ENCODE measurements at regions not wholly inside any gene's neighbourhood (a gene's known extent, or its start where the extent isn't known, plus 50 kb on each side); places are given as distances from the start of the nearest gene placed in this dataset.

- Histone ChIP-seq H3K4me1 (ENCODE audit: control insufficient read depth in 4 of 4, insufficient read depth in 4 of 4, low read length in 3 of 4) (no peaks in the 10 kb centered on the region), H3K4me3 (ENCODE audit: low read depth in 1 of 3, low read length in 3 of 3) (no peak overlapping the region), H3K27me3 (ENCODE audit: control insufficient read depth in 4 of 4, insufficient read depth in 4 of 4, low read length in 3 of 4) (peaks cover 0 to 11% (median 0%) of the 10 kb centered on the region in 4 donors), H3K9ac (ENCODE audit: low read depth in 1 of 2, low read length in 2 of 2) (no peak overlapping the region), H3K9me3 (ENCODE audit: control insufficient read depth in 4 of 4, low read length in 3 of 4) (no peaks in the 10 kb centered on the region), H3K27ac (ENCODE audit: low read depth in 1 of 2, low read length in 2 of 2) (no peak overlapping the region), H3K36me3 (ENCODE audit: control insufficient read depth in 4 of 4, insufficient read depth in 3 of 4, low read depth in 1 of 4, low read length in 3 of 4) (no peaks in the 10 kb centered on the region)
- no peak for DNase-seq (ENCODE audit: low spot score)
- WGBS = 81% methylated on average over 4 of the region's 4 CpGs
- TF ChIP-seq ZBTB33 (IDR thresholded peaks at IDR 0.05) (no peak), CTCF (IDR thresholded peaks at IDR 0.05; ENCODE audit: low read depth, low read length, missing input control) (no peak), NR2F2 (IDR thresholded peaks at IDR 0.05) (no peak), YY1 (IDR thresholded peaks at IDR 0.05) (no peak), MAX (IDR thresholded peaks at IDR 0.05) (no peak), RAD21 (IDR thresholded peaks at IDR 0.05) (no peak), TAF1 (conservative IDR thresholded peaks at IDR 0.05) (no peak), HNF4A (conservative IDR thresholded peaks at IDR 0.05) (no peak)
Measured at GRCh38 chr21:38609580-38609979, 111.3 kb upstream of the ERG start.

- peaks cover 0 to 8% (median 0%) of the 10 kb centered on the region in 4 donors for H3K27me3 ChIP-seq (ENCODE audit: control insufficient read depth in 4 of 4, insufficient read depth in 4 of 4, low read length in 3 of 4)
- H3K27ac ChIP-seq (ENCODE audit: low read depth in 1 of 2, low read length in 2 of 2) = no peak overlapping the region
- H3K36me3 ChIP-seq (ENCODE audit: control insufficient read depth in 4 of 4, insufficient read depth in 3 of 4, low read depth in 1 of 4, low read length in 3 of 4) = no peaks in the 10 kb centered on the region
- H3K9me3 ChIP-seq (ENCODE audit: control insufficient read depth in 4 of 4, low read length in 3 of 4) = no peaks in the 10 kb centered on the region
- no peak overlapping the region for H3K9ac ChIP-seq (ENCODE audit: low read depth in 1 of 2, low read length in 2 of 2)
- no peak for DNase-seq (ENCODE audit: low spot score)
- TF ChIP-seq EGR1 (IDR thresholded peaks at IDR 0.05; ENCODE audit: low read depth in 2 of 2) (no peak), NR2F2 (IDR thresholded peaks at IDR 0.05) (no peak), RXRA (IDR thresholded peaks at IDR 0.05) (no peak), REST (IDR thresholded peaks at IDR 0.05) (no peak), JUND (IDR thresholded peaks at IDR 0.05) (no peak), ATF3 (IDR thresholded peaks at IDR 0.05) (no peak), SP1 (IDR thresholded peaks at IDR 0.05) (no peak), TAF1 (conservative IDR thresholded peaks at IDR 0.05) (no peak)
- H3K4me1 ChIP-seq (ENCODE audit: control insufficient read depth in 4 of 4, insufficient read depth in 4 of 4, low read length in 3 of 4) = no peaks in the 10 kb centered on the region
- no peak overlapping the region for H3K4me3 ChIP-seq (ENCODE audit: low read depth in 1 of 3, low read length in 3 of 3)
- WGBS = 84% methylated on average over 9 of the region's 9 CpGs
Measured at GRCh38 chr21:38610623-38611251, 112.5 kb upstream of the ERG start.

All from liver (tissue), 8 donors.